Natural killer cell (primary cell): ENCODE measurements at regions not wholly inside any gene's neighbourhood (a gene's known extent, or its start where the extent isn't known, plus 50 kb on each side); places are given as distances from the start of the nearest gene placed in this dataset.

Source experiments
- ATAC-seq, 3 donors: fragments of 150-1000 bp in 2 of 3; fragments of 200-7000 bp in 1 of 3; cut with Tn5 transposase; 1 replicate in 1 of 3; 2 replicates in 2 of 3; pipeline ENCODE4 v1.10.0; 2021; ENCODE audit warnings: mild to moderate bottlenecking in 2 of 3, moderate library complexity in 2 of 3
- DNase-seq, 2 donors: peaks; one replicate each; pipeline versions ENCODE4 v3.0.0 to v3.0.0-alpha.2; 2013 to 2021; ENCODE audit warnings: mixed read lengths in 1 of 2
- H3K27ac ChIP-seq: one replicate; pipeline ENCODE4 v1.5.1; 2013; ENCODE audit warnings: mild to moderate bottlenecking, low read length
- H3K27me3 ChIP-seq: one replicate; pipeline ENCODE4 v1.6.1; 2013; ENCODE audit warnings: low read length; ENCODE audit not compliant: control insufficient read depth, insufficient read depth
- H3K36me3 ChIP-seq: one replicate; pipeline ENCODE4 v1.6.1; 2013; ENCODE audit warnings: low read length; ENCODE audit not compliant: control insufficient read depth, insufficient read depth
- H3K4me1 ChIP-seq: one replicate; pipeline ENCODE4 v1.6.1; 2013; ENCODE audit warnings: low read length; ENCODE audit not compliant: control insufficient read depth, insufficient read depth
- H3K4me3 ChIP-seq: one replicate; pipeline ENCODE4 v1.5.1; 2013; ENCODE audit warnings: low read length
- H3K9me3 ChIP-seq: one replicate; pipeline ENCODE4 v1.6.1; 2013; ENCODE audit warnings: low read length; ENCODE audit not compliant: control insufficient read depth, insufficient read depth
- H3K27ac Mint-ChIP-seq, 2 donors: one replicate each; pipeline ENCODE4 v1.8.0; 2022; ENCODE audit warnings: mild to moderate bottlenecking in 2 of 2, mixed read lengths in 2 of 2, moderate library complexity in 1 of 2
- H3K27me3 Mint-ChIP-seq, 2 donors: one replicate each; pipeline ENCODE4 v1.8.0; 2022; ENCODE audit warnings: low read depth in 2 of 2, mixed read lengths in 2 of 2
- H3K36me3 Mint-ChIP-seq: one replicate; pipeline ENCODE4 v1.8.0; 2022; ENCODE audit warnings: mixed read lengths
- H3K4me1 Mint-ChIP-seq, 2 donors: one replicate each; pipeline ENCODE4 v1.8.0; 2022; ENCODE audit warnings: mixed read lengths in 2 of 2
- H3K4me3 Mint-ChIP-seq: one replicate; pipeline ENCODE4 v1.8.0; 2022; ENCODE audit warnings: mild to moderate bottlenecking, moderate library complexity, mixed read lengths
- H3K9me3 Mint-ChIP-seq, 2 donors: one replicate each; pipeline ENCODE4 v1.8.0; 2022; ENCODE audit warnings: mixed read lengths in 2 of 2
- CTCF ChIP-seq: fragments of 200-600 bp; IDR thresholded peaks from one replicate; pipeline ENCODE4 v1.8.0; 2022; ENCODE audit warnings: antibody characterized with exemption
- WGBS: methylation state at CpG from one replicate; pipeline ENCODE4 v1.1.7; 2013; ENCODE audit warnings: missing lambda C conversion rate; ENCODE audit not compliant: insufficient coverage; 5-methylcytosine and 5-hydroxymethylcytosine counted together
- intact Hi-C: fragments of 100-400 bp; cut with micrococcal nuclease; formaldehyde crosslinking; loops from one replicate; pipeline ENCODE4 v1.14.2; 2022

DNA sequence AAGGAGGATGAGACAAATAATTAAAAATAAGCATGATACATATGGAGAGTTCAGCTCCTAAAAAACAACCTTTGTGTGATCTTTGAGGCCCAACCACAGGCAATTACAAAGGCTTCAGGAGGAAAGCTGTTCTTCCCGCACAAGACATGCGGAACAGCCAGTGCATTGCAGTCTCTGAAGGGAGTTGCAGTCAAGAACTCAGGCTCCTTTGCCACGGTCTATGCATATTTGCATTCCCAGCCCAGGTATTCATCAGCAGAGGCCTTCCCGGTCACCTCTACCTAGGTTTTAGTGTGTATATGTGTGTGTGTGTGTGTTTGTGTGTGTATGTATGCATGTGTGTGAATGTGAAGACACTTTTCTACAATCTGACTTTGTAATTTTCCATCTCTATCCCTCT is 600.6 kb upstream of the PCDH10 start:
- Histone ChIP-seq H3K27ac (no peak overlapping the region), H3K27me3 (no peaks in the 10 kb centered on the region), H3K36me3 (no peaks in the 10 kb centered on the region), H3K4me3 (no peak overlapping the region), H3K4me1 (no peaks in the 10 kb centered on the region), H3K9me3 (peaks cover 4% of the 10 kb centered on the region)
- no peak for ATAC-seq
- no peaks in the 10 kb centered on the region for H3K4me1 Mint-ChIP-seq
- no peak for TF ChIP-seq CTCF
- no peaks in the 10 kb centered on the region for H3K27me3 Mint-ChIP-seq
- WGBS: 92% methylated on average over 4 of the region's 4 CpGs
- intact Hi-C loops: no loop called here
- no peak overlapping the region for H3K27ac Mint-ChIP-seq
- DNase-seq: no peak
- no peak overlapping the region for H3K4me3 Mint-ChIP-seq
- no peaks in the 10 kb centered on the region for H3K36me3 Mint-ChIP-seq
- H3K9me3 Mint-ChIP-seq: peaks cover 10 to 14% of the 10 kb centered on the region in 2 donors

DNA sequence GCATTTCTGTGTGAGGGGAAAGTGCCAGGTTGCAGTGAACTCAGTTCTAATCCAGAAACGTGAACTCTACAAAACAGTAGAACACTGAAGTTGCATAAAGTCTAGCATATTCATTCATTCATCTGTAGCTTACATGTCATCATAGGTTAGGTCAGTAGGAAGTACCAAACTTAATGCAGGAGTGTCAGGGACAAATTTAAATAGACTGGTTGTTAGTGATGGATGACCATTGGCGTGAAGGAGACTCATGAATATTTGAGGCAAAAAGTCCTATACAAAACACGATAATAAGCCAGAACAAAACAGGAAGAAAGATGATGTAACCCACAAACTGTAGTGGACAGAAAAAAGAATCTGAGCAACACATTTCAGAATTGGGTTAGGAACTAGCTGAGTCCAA is 592.8 kb upstream of the PCDH10 start:
- Mint-ChIP-seq H3K27me3 (no peaks in the 10 kb centered on the region), H3K36me3 (no peaks in the 10 kb centered on the region), H3K9me3 (peaks cover 18 to 21% of the 10 kb centered on the region in 2 donors), H3K27ac (no peak overlapping the region), H3K4me3 (no peak overlapping the region), H3K4me1 (no peaks in the 10 kb centered on the region)
- TF ChIP-seq CTCF: no peak
- H3K27me3 ChIP-seq: no peaks in the 10 kb centered on the region
- H3K9me3 ChIP-seq: no peaks in the 10 kb centered on the region
- 84% methylated on average over 3 of the region's 3 CpGs for WGBS
- DNase-seq (no peak), ATAC-seq (no peak)
- no peaks in the 10 kb centered on the region for H3K4me1 ChIP-seq
- intact Hi-C loops: no loop called here
- H3K36me3 ChIP-seq: no peaks in the 10 kb centered on the region
- no peak overlapping the region for H3K4me3 ChIP-seq
- no peak overlapping the region for H3K27ac ChIP-seq

DNA sequence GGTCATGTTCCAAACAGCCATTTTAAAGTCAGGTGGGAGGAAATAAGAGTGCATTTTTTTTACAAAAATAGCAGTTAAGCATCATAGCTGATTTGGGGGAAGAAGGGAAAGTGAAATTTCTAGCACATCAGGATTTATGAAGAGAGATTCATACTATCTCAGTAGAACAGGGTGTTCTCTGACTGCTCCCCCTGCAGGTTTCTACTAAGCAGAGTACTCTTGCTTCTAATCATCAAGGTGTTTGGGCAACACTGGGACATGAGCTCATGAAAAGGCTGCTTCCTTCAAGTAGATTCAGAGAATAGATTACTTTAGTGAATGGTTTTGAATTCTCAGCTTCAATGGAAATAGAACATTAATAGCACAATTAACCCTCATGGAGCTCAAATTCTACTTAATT is 591.4 kb upstream of the PCDH10 start:
- no peaks in the 10 kb centered on the region for H3K9me3 ChIP-seq
- no peak for DNase-seq
- H3K4me3 ChIP-seq: no peak overlapping the region
- no peak for ATAC-seq
- no peaks in the 10 kb centered on the region for H3K27me3 Mint-ChIP-seq
- no peak overlapping the region for H3K27ac ChIP-seq
- H3K27me3 ChIP-seq: no peaks in the 10 kb centered on the region
- no peak overlapping the region for H3K4me3 Mint-ChIP-seq
- no peak for TF ChIP-seq CTCF
- no peak overlapping the region for H3K27ac Mint-ChIP-seq
- H3K36me3 ChIP-seq: no peaks in the 10 kb centered on the region
- intact Hi-C loops: no loop called here
- H3K36me3 Mint-ChIP-seq: no peaks in the 10 kb centered on the region
- no peaks in the 10 kb centered on the region for H3K4me1 Mint-ChIP-seq
- peaks cover 18 to 19% of the 10 kb centered on the region in 2 donors for H3K9me3 Mint-ChIP-seq
- H3K4me1 ChIP-seq: no peaks in the 10 kb centered on the region

GRCh38 chr4:132564920-132565319 is 584.2 kb upstream of the PCDH10 start:
- ATAC-seq: no peak
- no peak overlapping the region for H3K27ac ChIP-seq
- no peaks in the 10 kb centered on the region for H3K4me1 ChIP-seq
- no peak overlapping the region for H3K4me3 ChIP-seq
- peaks cover 10 to 18% of the 10 kb centered on the region in 2 donors for H3K9me3 Mint-ChIP-seq
- H3K27me3 Mint-ChIP-seq: no peaks in the 10 kb centered on the region
- no peaks in the 10 kb centered on the region for H3K36me3 ChIP-seq
- no peaks in the 10 kb centered on the region for H3K4me1 Mint-ChIP-seq
- H3K27me3 ChIP-seq: no peaks in the 10 kb centered on the region
- WGBS: 100% methylated on average over 1 of the region's 1 CpG
- H3K27ac Mint-ChIP-seq: no peak overlapping the region
- no peak for TF ChIP-seq CTCF
- no peak overlapping the region for H3K4me3 Mint-ChIP-seq
- peaks cover 4% of the 10 kb centered on the region for H3K36me3 Mint-ChIP-seq
- peaks cover 10% of the 10 kb centered on the region for H3K9me3 ChIP-seq
- intact Hi-C loops: no loop called here
- no peak for DNase-seq
